ENCODE measurements at regions not wholly inside any gene's neighbourhood (a gene's known extent, or its start where the extent isn't known, plus 50 kb on each side); places are given as distances from the start of the nearest gene placed in this dataset.

DNA sequence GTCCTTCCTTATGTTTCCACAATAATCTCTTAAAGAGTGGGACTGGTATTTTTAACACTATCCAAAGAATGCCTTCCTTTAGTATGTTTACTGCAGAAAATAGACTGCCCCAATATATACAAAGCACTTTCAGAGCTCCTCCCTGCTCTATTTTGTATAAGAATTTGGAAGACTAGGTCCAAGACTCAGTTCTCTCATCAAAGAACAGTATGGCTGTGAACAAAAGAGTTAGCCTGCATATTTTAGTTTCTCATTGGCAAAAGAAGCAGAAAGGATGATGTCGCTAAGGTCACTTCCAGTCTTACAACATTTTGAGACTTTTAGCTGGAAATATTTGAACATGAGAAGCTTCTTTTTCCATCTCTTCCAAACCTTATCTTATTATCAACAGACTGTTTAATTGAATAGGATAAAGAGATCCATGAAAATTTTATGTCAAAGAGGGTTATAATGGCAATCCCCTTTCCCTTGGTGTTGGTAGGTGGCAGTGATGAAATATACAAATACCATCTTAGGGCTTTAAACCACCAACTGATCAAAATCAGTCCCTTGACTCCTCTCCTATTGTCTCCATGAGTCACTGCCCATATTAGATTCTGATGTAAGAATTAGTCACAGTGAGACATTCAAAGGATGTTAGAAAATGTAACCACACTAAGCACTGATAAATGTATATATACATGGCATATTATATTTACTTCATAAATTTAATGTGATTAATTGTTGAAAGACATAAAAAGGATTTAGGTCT lies 266.9 kb upstream of the DSEL start:
- no peaks in the 10 kb centered on the region for H3K4me1 ChIP-seq (ENCODE audit: control insufficient read depth, low read length)
- H4K20me1 ChIP-seq (ENCODE audit: control insufficient read depth, insufficient read depth, low read depth, low read length): no peaks in the 10 kb centered on the region
- H3K27me3 ChIP-seq (ENCODE audit: control insufficient read depth, low read length): no peaks in the 10 kb centered on the region
- no peaks in the 10 kb centered on the region for H3F3A ChIP-seq (ENCODE audit: control insufficient read depth, insufficient read depth)
- H3K36me3 ChIP-seq (ENCODE audit: control insufficient read depth, low read length): no peaks in the 10 kb centered on the region
- TF ChIP-seq, protein P1, sequence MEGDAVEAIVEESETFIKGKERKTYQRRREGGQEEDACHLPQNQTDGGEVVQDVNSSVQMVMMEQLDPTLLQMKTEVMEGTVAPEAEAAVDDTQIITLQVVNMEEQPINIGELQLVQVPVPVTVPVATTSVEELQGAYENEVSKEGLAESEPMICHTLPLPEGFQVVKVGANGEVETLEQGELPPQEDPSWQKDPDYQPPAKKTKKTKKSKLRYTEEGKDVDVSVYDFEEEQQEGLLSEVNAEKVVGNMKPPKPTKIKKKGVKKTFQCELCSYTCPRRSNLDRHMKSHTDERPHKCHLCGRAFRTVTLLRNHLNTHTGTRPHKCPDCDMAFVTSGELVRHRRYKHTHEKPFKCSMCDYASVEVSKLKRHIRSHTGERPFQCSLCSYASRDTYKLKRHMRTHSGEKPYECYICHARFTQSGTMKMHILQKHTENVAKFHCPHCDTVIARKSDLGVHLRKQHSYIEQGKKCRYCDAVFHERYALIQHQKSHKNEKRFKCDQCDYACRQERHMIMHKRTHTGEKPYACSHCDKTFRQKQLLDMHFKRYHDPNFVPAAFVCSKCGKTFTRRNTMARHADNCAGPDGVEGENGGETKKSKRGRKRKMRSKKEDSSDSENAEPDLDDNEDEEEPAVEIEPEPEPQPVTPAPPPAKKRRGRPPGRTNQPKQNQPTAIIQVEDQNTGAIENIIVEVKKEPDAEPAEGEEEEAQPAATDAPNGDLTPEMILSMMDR (IDR thresholded peaks at IDR 0.05; ENCODE audit: low read depth, low read length, poor library complexity, severe bottlenecking): no peak
- H3K9me3 ChIP-seq (ENCODE audit: control insufficient read depth, insufficient read depth, low read length): no peaks in the 10 kb centered on the region; the same call in 1 of the 2 replicates
- no peak overlapping the region for H3K4me3 ChIP-seq (ENCODE audit: low read length)
- H3K27ac ChIP-seq (ENCODE audit: low read depth, low read length): no peak overlapping the region
- no peak overlapping the region for H3K4me2 ChIP-seq (ENCODE audit: low read length)
- H3K79me2 ChIP-seq (ENCODE audit: control insufficient read depth, low read length): no peaks in the 10 kb centered on the region
- no peaks in the 10 kb centered on the region for H3K9me2 ChIP-seq (replicated peaks; ENCODE audit: control insufficient read depth, low read length)

DNA sequence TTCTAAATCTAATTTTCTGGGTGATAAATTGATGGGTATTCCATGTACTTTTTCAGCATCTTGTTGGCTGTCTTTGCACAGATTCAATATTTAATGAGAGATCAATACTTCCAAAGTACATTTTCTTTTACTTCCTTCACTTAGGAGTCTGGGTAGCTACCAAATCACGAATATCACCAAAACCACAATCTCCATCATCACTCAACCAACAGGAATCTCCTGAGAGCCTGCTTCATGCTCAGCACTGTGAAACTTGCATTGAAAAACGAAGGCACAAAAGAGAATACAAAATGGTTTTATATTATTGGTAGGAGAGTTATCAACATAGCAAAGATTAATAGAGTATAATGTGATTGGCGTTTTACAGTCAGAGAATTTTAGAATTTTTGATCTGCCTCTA lies 261.5 kb upstream of the DSEL start:
- Histone ChIP-seq H3K4me3 (ENCODE audit: low read length) (no peak overlapping the region), H3K9me3 (ENCODE audit: control insufficient read depth, insufficient read depth, low read length) (no peaks in the 10 kb centered on the region), H3K9me2 (replicated peaks; ENCODE audit: control insufficient read depth, low read length) (no peaks in the 10 kb centered on the region)

DNA sequence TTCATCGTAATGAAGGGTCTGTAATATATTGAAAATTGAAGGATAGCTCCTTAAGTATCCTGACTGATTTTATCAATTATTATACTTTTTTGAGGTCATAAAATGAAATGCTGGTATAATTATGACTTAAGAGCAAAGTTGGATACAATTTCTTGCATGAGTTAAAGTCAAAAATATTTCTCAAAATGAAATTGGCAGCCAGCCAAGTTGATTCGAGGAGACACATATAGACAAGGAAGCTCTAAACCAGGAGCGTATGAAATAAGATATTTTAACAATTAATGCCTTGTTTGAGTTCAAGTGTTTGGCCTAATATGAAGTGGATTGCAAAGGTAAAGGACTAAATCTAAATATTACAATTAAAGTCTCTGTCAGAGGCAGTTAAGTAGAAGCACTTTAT lies 260.4 kb upstream of the DSEL start:
- Histone ChIP-seq H3K36me3 (ENCODE audit: control insufficient read depth, low read length) (no peaks in the 10 kb centered on the region), H3K4me1 (ENCODE audit: control insufficient read depth, low read length) (no peaks in the 10 kb centered on the region), H3K4me3 (ENCODE audit: low read length) (no peak overlapping the region), H3F3A (ENCODE audit: control insufficient read depth, insufficient read depth) (no peaks in the 10 kb centered on the region), H4K20me1 (ENCODE audit: control insufficient read depth, insufficient read depth, low read depth, low read length) (no peaks in the 10 kb centered on the region), H3K9me3 (ENCODE audit: control insufficient read depth, insufficient read depth, low read length) (no peaks in the 10 kb centered on the region), H3K9me2 (replicated peaks; ENCODE audit: control insufficient read depth, low read length) (no peaks in the 10 kb centered on the region), H3K4me2 (ENCODE audit: low read length) (no peak overlapping the region), H3K27me3 (ENCODE audit: control insufficient read depth, low read length) (no peaks in the 10 kb centered on the region), H3K27ac (ENCODE audit: low read depth, low read length) (no peak overlapping the region), H3K79me2 (ENCODE audit: control insufficient read depth, low read length) (no peaks in the 10 kb centered on the region)
- TF ChIP-seq, protein P1 (IDR thresholded peaks at IDR 0.05; ENCODE audit: low read depth, low read length, poor library complexity, severe bottlenecking): no peak
- no peak for TF ChIP-seq EZH2phosphoT487 (IDR thresholded peaks at IDR 0.05; ENCODE audit: borderline replicate concordance, low read length)

More for the DNA sequence above, 261.5 kb upstream of the DSEL start:
- Histone ChIP-seq H3K27me3 (ENCODE audit: control insufficient read depth, low read length) (no peaks in the 10 kb centered on the region), H3F3A (ENCODE audit: control insufficient read depth, insufficient read depth) (no peaks in the 10 kb centered on the region), H4K20me1 (ENCODE audit: control insufficient read depth, insufficient read depth, low read depth, low read length) (no peaks in the 10 kb centered on the region), H3K79me2 (ENCODE audit: control insufficient read depth, low read length) (no peaks in the 10 kb centered on the region), H3K4me1 (ENCODE audit: control insufficient read depth, low read length) (no peaks in the 10 kb centered on the region), H3K36me3 (ENCODE audit: control insufficient read depth, low read length) (no peaks in the 10 kb centered on the region), H3K27ac (ENCODE audit: low read depth, low read length) (no peak overlapping the region), H3K4me2 (ENCODE audit: low read length) (no peak overlapping the region)
- TF ChIP-seq EZH2phosphoT487 (IDR thresholded peaks at IDR 0.05; ENCODE audit: borderline replicate concordance, low read length): no peak
- TF ChIP-seq, protein P1 (IDR thresholded peaks at IDR 0.05; ENCODE audit: low read depth, low read length, poor library complexity, severe bottlenecking): no peak
